ENCODE measurements at regions not wholly inside any gene's neighbourhood (a gene's known extent, or its start where the extent isn't known, plus 50 kb on each side); places are given as distances from the start of the nearest gene placed in this dataset.

DNA sequence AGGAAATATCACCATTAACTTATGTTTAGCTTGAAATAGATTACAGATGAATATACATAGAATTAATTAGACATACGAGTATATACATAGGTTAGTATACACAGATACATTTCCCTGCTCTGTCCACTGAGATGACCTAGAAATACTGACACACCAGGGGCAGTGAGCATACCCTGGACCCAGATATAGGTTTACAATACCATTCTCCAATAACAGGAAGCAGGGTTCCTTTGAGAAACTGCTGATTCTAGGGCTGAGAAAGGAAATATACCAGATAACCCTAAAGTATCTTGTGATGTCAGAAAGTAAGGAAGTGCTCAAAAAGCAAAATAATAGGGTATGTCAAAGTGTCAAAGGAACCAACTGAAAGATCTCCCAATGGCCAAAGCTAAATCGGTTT, 322.5 kb downstream of the HAO1 start:
- no peak overlapping the region for H3K27ac ChIP-seq (ENCODE audit: low read depth in 1 of 2, low read length in 1 of 2)
- no peaks in the 10 kb centered on the region for H3K27me3 ChIP-seq (ENCODE audit: control insufficient read depth in 3 of 3, insufficient read depth in 3 of 3, low read length in 2 of 3)
- 62 to 77% methylated on average over 2 of the region's 2 CpGs for WGBS, 2 donors
- TF ChIP-seq, protein P1, sequence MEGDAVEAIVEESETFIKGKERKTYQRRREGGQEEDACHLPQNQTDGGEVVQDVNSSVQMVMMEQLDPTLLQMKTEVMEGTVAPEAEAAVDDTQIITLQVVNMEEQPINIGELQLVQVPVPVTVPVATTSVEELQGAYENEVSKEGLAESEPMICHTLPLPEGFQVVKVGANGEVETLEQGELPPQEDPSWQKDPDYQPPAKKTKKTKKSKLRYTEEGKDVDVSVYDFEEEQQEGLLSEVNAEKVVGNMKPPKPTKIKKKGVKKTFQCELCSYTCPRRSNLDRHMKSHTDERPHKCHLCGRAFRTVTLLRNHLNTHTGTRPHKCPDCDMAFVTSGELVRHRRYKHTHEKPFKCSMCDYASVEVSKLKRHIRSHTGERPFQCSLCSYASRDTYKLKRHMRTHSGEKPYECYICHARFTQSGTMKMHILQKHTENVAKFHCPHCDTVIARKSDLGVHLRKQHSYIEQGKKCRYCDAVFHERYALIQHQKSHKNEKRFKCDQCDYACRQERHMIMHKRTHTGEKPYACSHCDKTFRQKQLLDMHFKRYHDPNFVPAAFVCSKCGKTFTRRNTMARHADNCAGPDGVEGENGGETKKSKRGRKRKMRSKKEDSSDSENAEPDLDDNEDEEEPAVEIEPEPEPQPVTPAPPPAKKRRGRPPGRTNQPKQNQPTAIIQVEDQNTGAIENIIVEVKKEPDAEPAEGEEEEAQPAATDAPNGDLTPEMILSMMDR (IDR thresholded peaks at IDR 0.05; ENCODE audit: control extremely low read depth, extremely low read depth), result no peak
- ATAC-seq (ENCODE audit: insufficient read depth, low FRiP score) (no peak), DNase-seq (no peak)
- H3K9me3 ChIP-seq (ENCODE audit: control insufficient read depth in 4 of 4, insufficient read depth in 3 of 4, low read length in 3 of 4), result peaks cover 0 to 5% (median 0%) of the 10 kb centered on the region in 4 donors
- H3K9ac ChIP-seq (ENCODE audit: insufficient read depth in 1 of 2, low read length in 2 of 2), result no peak overlapping the region
- H3K4me3 ChIP-seq, result no peak overlapping the region
- H3K4me1 ChIP-seq (ENCODE audit: control insufficient read depth in 5 of 5, insufficient read depth in 5 of 5, low read length in 5 of 5), result no peaks in the 10 kb centered on the region
- no peaks in the 10 kb centered on the region for H3K36me3 ChIP-seq (ENCODE audit: control insufficient read depth in 4 of 4, insufficient read depth in 4 of 4, low read length in 4 of 4)

DNA sequence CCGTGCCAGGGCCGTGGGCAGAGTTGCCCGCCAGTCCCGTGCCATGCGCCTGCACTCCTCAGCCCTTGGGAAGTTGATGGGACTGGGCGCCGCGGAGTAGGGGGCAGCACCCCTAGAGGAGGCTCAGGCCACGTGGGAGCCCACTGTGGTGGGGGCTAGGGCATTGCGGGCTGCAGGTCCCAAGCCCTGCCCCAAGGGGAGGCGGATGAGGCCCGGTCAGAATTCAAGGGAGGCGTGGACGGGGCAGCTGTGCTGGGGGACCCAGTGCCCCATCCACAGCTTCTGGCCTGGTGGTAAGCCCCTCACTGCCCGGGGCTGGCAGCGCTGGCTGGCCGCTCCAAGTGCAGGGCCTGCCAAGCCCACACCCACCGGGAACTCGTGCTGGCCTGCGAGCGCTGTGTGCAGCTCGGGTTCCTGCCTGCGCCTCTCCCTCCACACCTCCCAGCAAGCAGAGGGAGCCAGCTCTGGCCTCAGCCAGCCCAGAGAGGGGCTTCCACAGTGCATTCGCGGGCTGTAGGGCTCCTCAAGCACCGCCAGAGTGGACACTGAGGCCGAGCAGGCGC, 317.8 kb downstream of the HAO1 start:
- DNase-seq, result no peak
- Histone ChIP-seq H3K9ac (ENCODE audit: insufficient read depth in 1 of 2, low read length in 2 of 2) (no peak overlapping the region), H3K9me3 (ENCODE audit: control insufficient read depth in 4 of 4, insufficient read depth in 3 of 4, low read length in 3 of 4) (peaks cover 0 to 6% (median 0%) of the 10 kb centered on the region in 4 donors), H3K4me1 (ENCODE audit: control insufficient read depth in 5 of 5, insufficient read depth in 5 of 5, low read length in 5 of 5) (no peaks in the 10 kb centered on the region), H3K36me3 (ENCODE audit: control insufficient read depth in 4 of 4, insufficient read depth in 4 of 4, low read length in 4 of 4) (no peaks in the 10 kb centered on the region), H3K27ac (ENCODE audit: low read depth in 1 of 2, low read length in 1 of 2) (no peak overlapping the region), H3K4me3 (no peak overlapping the region), H3K27me3 (ENCODE audit: control insufficient read depth in 3 of 3, insufficient read depth in 3 of 3, low read length in 2 of 3) (no peaks in the 10 kb centered on the region)
- ATAC-seq (ENCODE audit: insufficient read depth, low FRiP score), result no peak
- TF ChIP-seq, protein P1 (IDR thresholded peaks at IDR 0.05; ENCODE audit: control extremely low read depth, extremely low read depth), result no peak
- WGBS, 2 donors, result 88 to 96% methylated on average over 28 of the region's 28 CpGs

DNA sequence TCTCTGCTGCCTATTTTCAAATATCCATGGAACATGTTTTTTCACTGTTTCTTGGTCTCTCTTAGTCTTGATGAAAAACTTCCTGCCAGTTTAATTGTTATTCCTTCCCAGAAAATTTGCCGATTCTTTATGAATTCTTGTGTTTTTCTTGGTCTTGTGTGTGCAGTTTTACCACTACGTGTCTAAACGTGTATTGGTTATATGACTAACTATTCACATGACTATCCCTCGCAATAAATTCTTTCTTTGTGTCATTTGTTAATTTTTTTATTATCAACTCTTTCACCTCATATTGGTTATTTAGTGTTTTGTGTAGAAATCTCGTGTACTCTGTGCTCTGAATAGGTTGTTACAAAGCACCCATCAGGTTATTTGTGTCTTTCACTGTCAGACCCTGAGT, 315.4 kb downstream of the HAO1 start:
- Histone ChIP-seq H3K4me3 (no peak overlapping the region), H3K9ac (ENCODE audit: insufficient read depth in 1 of 2, low read length in 2 of 2) (no peak overlapping the region), H3K36me3 (ENCODE audit: control insufficient read depth in 4 of 4, insufficient read depth in 4 of 4, low read length in 4 of 4) (no peaks in the 10 kb centered on the region), H3K4me1 (ENCODE audit: control insufficient read depth in 5 of 5, insufficient read depth in 5 of 5, low read length in 5 of 5) (peaks cover 0 to 3% (median 0%) of the 10 kb centered on the region in 5 donors), H3K27me3 (ENCODE audit: control insufficient read depth in 3 of 3, insufficient read depth in 3 of 3, low read length in 2 of 3) (no peaks in the 10 kb centered on the region), H3K27ac (ENCODE audit: low read depth in 1 of 2, low read length in 1 of 2) (no peak overlapping the region), H3K9me3 (ENCODE audit: control insufficient read depth in 4 of 4, insufficient read depth in 3 of 4, low read length in 3 of 4) (peaks cover 0 to 6% (median 0%) of the 10 kb centered on the region in 4 donors)
- DNase-seq, result no peak
- TF ChIP-seq, protein P1 (IDR thresholded peaks at IDR 0.05; ENCODE audit: control extremely low read depth, extremely low read depth), result no peak
- 87 to 92% methylated on average over 5 of the region's 5 CpGs for WGBS, 2 donors
- no peak for ATAC-seq (ENCODE audit: insufficient read depth, low FRiP score)

Measured in lung (tissue), 11 donors.